ENCODE measurements at regions not wholly inside any gene's neighbourhood (a gene's known extent, or its start where the extent isn't known, plus 50 kb on each side); places are given as distances from the start of the nearest gene placed in this dataset.

GRCh38 chr5:42338136-42338535 is 85.1 kb upstream of the GHR start:
- no peak for DNase-seq

GRCh38 chr5:42349163-42349562 is 74.1 kb upstream of the GHR start:
- no peak for DNase-seq

GRCh38 chr5:42351956-42352355 is 71.3 kb upstream of the GHR start:
- DNase-seq, result no peak

GRCh38 chr5:42360056-42360455 is 63.2 kb upstream of the GHR start:
- no peak for DNase-seq

GRCh38 chr5:42360616-42361314 is 62.5 kb upstream of the GHR start:
- DNase-seq, result no peak

GRCh38 chr5:42361315-42361688 is 61.9 kb upstream of the GHR start:
- DNase-seq, result no peak

GRCh38 chr5:42366051-42366450 is 57.2 kb upstream of the GHR start:
- no peak for DNase-seq

Data from hypothalamus (tissue), 51 donors.